Upper lobe of left lung (tissue), 4 donors: ENCODE measurements at regions not wholly inside any gene's neighbourhood (a gene's known extent, or its start where the extent isn't known, plus 50 kb on each side); places are given as distances from the start of the nearest gene placed in this dataset.

Experiments
- CTCF ChIP-seq, 6 experiments: fragments of 450-650 bp in 4 of 6; fragments of 200-600 bp in 2 of 6; sonication (generic) in 2 of 6; IDR thresholded peaks; one replicate each; pipeline ENCODE4 v1.5.1; 2016 to 2019; ENCODE audit warnings: antibody characterized with exemption in 6 of 6
- EP300 ChIP-seq, 4 donors: sonication (generic); formaldehyde crosslinking; IDR thresholded peaks; one replicate each; pipeline ENCODE4 v1.5.1; 2017; ENCODE audit warnings: antibody characterized with exemption in 4 of 4, control low read depth in 2 of 4
- POLR2A ChIP-seq, 4 donors: fragments of 450-650 bp; IDR thresholded peaks; one replicate each; pipeline ENCODE4 v1.5.1; 2016 to 2017; ENCODE audit warnings: antibody characterized with exemption in 4 of 4, mild to moderate bottlenecking in 2 of 4
- POLR2AphosphoS5 ChIP-seq, 2 donors: sonication (generic); formaldehyde crosslinking; IDR thresholded peaks; one replicate each; pipeline ENCODE4 v1.5.1; 2017; ENCODE audit warnings: antibody characterized with exemption in 2 of 2

- TF ChIP-seq CTCF (IDR thresholded peaks at IDR 0.05): no peak
- TF ChIP-seq EP300 (IDR thresholded peaks at IDR 0.05): no peak
- TF ChIP-seq POLR2A (IDR thresholded peaks at IDR 0.05): no peak
- TF ChIP-seq POLR2AphosphoS5 (IDR thresholded peaks at IDR 0.05): no peak
These were observed 867.2 kb downstream of the NR2F1-AS1 start for GRCh38 chr5:92713826-92714225.
